ENCODE measurements at regions not wholly inside any gene's neighbourhood (a gene's known extent, or its start where the extent isn't known, plus 50 kb on each side); places are given as distances from the start of the nearest gene placed in this dataset.

GRCh38 chr1:193568512-193568911, 382.1 kb upstream of the B3GALT2 start:
- no peak for TF ChIP-seq CTCF (IDR thresholded peaks at IDR 0.05)
- TF ChIP-seq ZFX (IDR thresholded peaks at IDR 0.05; ENCODE audit: borderline replicate concordance): no peak

Data from 22Rv1 (cell line).